ENCODE measurements at regions not wholly inside any gene's neighbourhood (a gene's known extent, or its start where the extent isn't known, plus 50 kb on each side); places are given as distances from the start of the nearest gene placed in this dataset.

- H3K4me1 Mint-ChIP-seq (ENCODE audit: unreplicated experiment) = no peaks in the 10 kb centered on the region
- no peak for DNase-seq (ENCODE audit: low spot score)
- H3K36me3 Mint-ChIP-seq (ENCODE audit: low read depth, unreplicated experiment) = no peaks in the 10 kb centered on the region
- H3K27me3 Mint-ChIP-seq (ENCODE audit: unreplicated experiment) = no peaks in the 10 kb centered on the region
- no peak overlapping the region for H3K27ac Mint-ChIP-seq (ENCODE audit: unreplicated experiment)
- H3K4me3 Mint-ChIP-seq (ENCODE audit: unreplicated experiment) = no peak overlapping the region
- no peak for TF ChIP-seq CTCF (IDR thresholded peaks at IDR 0.05; ENCODE audit: unreplicated experiment)
- H3K9me3 Mint-ChIP-seq (ENCODE audit: unreplicated experiment) = no peaks in the 10 kb centered on the region
Observed at GRCh38 chr13:79906345-79906744, 425.4 kb downstream of the NDFIP2 start.

DNA sequence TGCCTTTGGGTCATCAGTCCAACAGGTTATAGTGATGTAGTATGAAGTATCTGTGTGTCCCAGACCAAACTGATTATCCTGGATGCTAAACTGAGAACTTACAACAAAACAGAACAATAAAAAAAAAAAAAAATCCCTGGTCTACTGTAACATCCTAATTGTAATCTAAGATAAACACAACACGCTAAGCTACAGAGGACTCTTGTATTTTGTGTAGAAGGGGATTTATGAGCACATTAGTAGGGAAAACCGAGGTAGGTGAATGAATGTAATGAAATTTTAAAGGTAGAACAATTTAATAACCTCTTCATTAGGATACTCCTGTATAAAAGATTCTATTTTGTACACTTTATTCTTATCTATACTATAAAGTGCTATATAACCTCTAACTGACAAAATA, 424.1 kb downstream of the NDFIP2 start:
- no peaks in the 10 kb centered on the region for H3K36me3 Mint-ChIP-seq (ENCODE audit: low read depth, unreplicated experiment)
- H3K27ac Mint-ChIP-seq (ENCODE audit: unreplicated experiment) = no peak overlapping the region

GRCh38 chr13:79904581-79904980, 423.6 kb downstream of the NDFIP2 start:
- Mint-ChIP-seq H3K4me1 (ENCODE audit: unreplicated experiment) (no peaks in the 10 kb centered on the region), H3K36me3 (ENCODE audit: low read depth, unreplicated experiment) (no peaks in the 10 kb centered on the region), H3K9me3 (ENCODE audit: unreplicated experiment) (no peaks in the 10 kb centered on the region), H3K27me3 (ENCODE audit: unreplicated experiment) (no peaks in the 10 kb centered on the region), H3K27ac (ENCODE audit: unreplicated experiment) (no peak overlapping the region), H3K4me3 (ENCODE audit: unreplicated experiment) (no peak overlapping the region)
- no peak for DNase-seq (ENCODE audit: low spot score)
- TF ChIP-seq CTCF (IDR thresholded peaks at IDR 0.05; ENCODE audit: unreplicated experiment) = no peak

More for the DNA sequence above, 424.1 kb downstream of the NDFIP2 start:
- Mint-ChIP-seq H3K27me3 (ENCODE audit: unreplicated experiment) (no peaks in the 10 kb centered on the region), H3K9me3 (ENCODE audit: unreplicated experiment) (no peaks in the 10 kb centered on the region), H3K4me3 (ENCODE audit: unreplicated experiment) (no peak overlapping the region), H3K4me1 (ENCODE audit: unreplicated experiment) (no peaks in the 10 kb centered on the region)
- no peak for DNase-seq (ENCODE audit: low spot score)
- no peak for TF ChIP-seq CTCF (IDR thresholded peaks at IDR 0.05; ENCODE audit: unreplicated experiment)

GRCh38 chr13:79901336-79901735, 420.4 kb downstream of the NDFIP2 start:
- no peak overlapping the region for H3K27ac Mint-ChIP-seq (ENCODE audit: unreplicated experiment)
- no peak overlapping the region for H3K4me3 Mint-ChIP-seq (ENCODE audit: unreplicated experiment)
- no peaks in the 10 kb centered on the region for H3K27me3 Mint-ChIP-seq (ENCODE audit: unreplicated experiment)
- TF ChIP-seq CTCF (IDR thresholded peaks at IDR 0.05; ENCODE audit: unreplicated experiment) = no peak
- H3K4me1 Mint-ChIP-seq (ENCODE audit: unreplicated experiment) = peaks cover 2% of the 10 kb centered on the region
- no peaks in the 10 kb centered on the region for H3K36me3 Mint-ChIP-seq (ENCODE audit: low read depth, unreplicated experiment)
- no peaks in the 10 kb centered on the region for H3K9me3 Mint-ChIP-seq (ENCODE audit: unreplicated experiment)
- no peak for DNase-seq (ENCODE audit: low spot score)

GRCh38 chr13:79900356-79900755, 419.4 kb downstream of the NDFIP2 start:
- no peak overlapping the region for H3K4me3 Mint-ChIP-seq (ENCODE audit: unreplicated experiment)
- H3K9me3 Mint-ChIP-seq (ENCODE audit: unreplicated experiment) = no peaks in the 10 kb centered on the region
- no peak for TF ChIP-seq CTCF (IDR thresholded peaks at IDR 0.05; ENCODE audit: unreplicated experiment)
- no peaks in the 10 kb centered on the region for H3K27me3 Mint-ChIP-seq (ENCODE audit: unreplicated experiment)
- no peak for DNase-seq (ENCODE audit: low spot score)
- no peak overlapping the region for H3K27ac Mint-ChIP-seq (ENCODE audit: unreplicated experiment)
- H3K36me3 Mint-ChIP-seq (ENCODE audit: low read depth, unreplicated experiment) = no peaks in the 10 kb centered on the region
- H3K4me1 Mint-ChIP-seq (ENCODE audit: unreplicated experiment) = peaks cover 2% of the 10 kb centered on the region

Measured in endothelial cell (in vitro differentiated cells).